IPS-20b (cell line): ENCODE measurements at regions not wholly inside any gene's neighbourhood (a gene's known extent, or its start where the extent isn't known, plus 50 kb on each side); places are given as distances from the start of the nearest gene placed in this dataset.
"Not testable (repeated sequence)": the region's sequence is repeated elsewhere in the genome, so short reads cannot be mapped to it uniquely, and the experiment has no call there.

Experiments used
- H3K27ac ChIP-seq: one replicate; pipeline ENCODE4 v1.5.1; 2013; ENCODE audit warnings: low read length
- H3K27me3 ChIP-seq: 2 replicates; pipeline ENCODE4 v1.6.1; 2013; ENCODE audit warnings: mild to moderate bottlenecking, low read length, inconsistent platforms; ENCODE audit not compliant: insufficient read depth
- H3K36me3 ChIP-seq: 2 replicates; pipeline ENCODE4 v1.6.1; 2013; ENCODE audit warnings: low read depth, mild to moderate bottlenecking, inconsistent platforms, low read length, moderate library complexity; ENCODE audit not compliant: insufficient read depth
- H3K4me1 ChIP-seq: 2 replicates; pipeline ENCODE4 v1.6.1; 2013; ENCODE audit warnings: mild to moderate bottlenecking, control low read depth, inconsistent platforms, low read length, moderate library complexity; ENCODE audit not compliant: insufficient read depth
- H3K4me3 ChIP-seq: 2 replicates; pipeline ENCODE4 v1.5.1; 2013; ENCODE audit warnings: mild to moderate bottlenecking, low read length, inconsistent platforms
- H3K9ac ChIP-seq: 2 replicates; pipeline ENCODE4 v1.6.1; 2013; ENCODE audit warnings: low read depth, mild to moderate bottlenecking, inconsistent platforms, low read length, moderate library complexity
- H3K9me3 ChIP-seq: 2 replicates; pipeline ENCODE4 v1.6.1; 2013; ENCODE audit warnings: mild to moderate bottlenecking, low read depth, low read length, inconsistent platforms; ENCODE audit not compliant: insufficient read depth

DNA sequence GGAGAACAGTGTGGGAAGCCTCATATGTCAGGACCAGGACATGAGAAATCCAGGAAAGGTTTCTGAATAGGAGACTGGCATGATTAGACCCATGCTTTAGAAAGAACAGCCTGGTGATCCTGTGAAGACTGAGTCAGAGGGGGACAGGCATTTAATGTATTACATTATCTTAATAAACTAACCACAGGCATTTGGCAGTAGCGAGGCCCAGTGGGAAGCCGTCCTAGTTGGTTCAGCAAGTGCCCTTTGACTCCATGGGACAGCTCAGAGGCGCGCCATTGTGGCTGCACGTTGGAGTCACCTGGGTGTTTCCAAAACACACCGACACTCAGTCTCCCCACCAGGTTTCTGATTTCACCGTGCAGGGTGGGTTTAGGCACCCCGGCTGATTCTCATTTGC is 90.5 kb upstream of the DGKG start:
- Histone ChIP-seq H3K27me3 (no peaks in the 10 kb centered on the region), H3K4me3 (no peak overlapping the region), H3K36me3 (no peaks in the 10 kb centered on the region), H3K4me1 (0 out of 2 replicates have a peak, but pooled peaks cover 5% of the 10 kb centered on the region), H3K27ac (no peak overlapping the region), H3K9me3 (no peaks in the 10 kb centered on the region), H3K9ac (no peak overlapping the region)

DNA sequence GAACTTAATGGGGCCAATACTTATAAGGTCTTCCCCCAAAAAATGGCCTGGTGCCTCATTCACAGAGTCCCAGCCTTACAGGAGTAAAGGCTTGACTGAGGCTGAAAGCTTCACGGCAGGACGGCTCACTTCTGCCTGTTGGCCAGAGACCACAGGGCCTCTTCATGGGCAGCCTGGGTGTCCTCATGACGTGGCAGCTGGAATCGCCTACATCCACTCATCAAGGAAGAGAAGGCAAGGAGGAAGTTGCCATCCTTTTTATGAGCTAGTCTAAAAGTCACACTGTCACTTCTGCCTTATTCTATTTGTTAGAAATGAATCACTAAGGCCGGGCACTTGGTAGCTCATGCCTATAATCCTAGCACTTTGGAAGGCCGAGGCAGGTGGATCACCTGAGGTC is 89.3 kb upstream of the DGKG start:
- Histone ChIP-seq H3K4me3 (no peak overlapping the region), H3K9me3 (no peaks in the 10 kb centered on the region), H3K27me3 (no peaks in the 10 kb centered on the region; the same call in 1 of the 2 replicates), H3K9ac (no peak overlapping the region), H3K36me3 (no peaks in the 10 kb centered on the region), H3K4me1 (0 out of 2 replicates have a peak, but pooled peaks cover 5% of the 10 kb centered on the region), H3K27ac (no peak overlapping the region)

DNA sequence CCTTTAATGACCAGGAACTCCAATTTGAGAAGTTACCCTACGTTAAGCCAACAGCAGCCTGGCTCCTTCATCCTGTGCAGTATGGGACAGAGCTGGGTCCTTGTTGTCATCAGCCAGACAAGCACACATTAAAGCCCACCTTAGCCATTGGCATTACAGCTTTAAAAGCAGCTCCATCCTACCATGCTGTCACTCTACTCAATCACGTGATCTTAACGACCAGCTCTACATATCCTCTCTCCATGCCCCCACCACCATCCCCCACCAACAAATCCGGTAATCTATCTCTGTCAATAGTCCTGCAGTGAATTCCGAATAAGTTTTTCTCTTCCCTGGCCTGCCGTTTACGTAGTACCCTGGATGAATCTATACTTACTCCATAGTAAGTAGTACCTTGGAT is 82.9 kb upstream of the DGKG start:
- Histone ChIP-seq H3K4me1 (no peaks in the 10 kb centered on the region), H3K4me3 (no peak overlapping the region), H3K36me3 (no peaks in the 10 kb centered on the region), H3K27me3 (no peaks in the 10 kb centered on the region; the same call in 1 of the 2 replicates), H3K9ac (no peak overlapping the region), H3K27ac (no peak overlapping the region), H3K9me3 (no peaks in the 10 kb centered on the region)

DNA sequence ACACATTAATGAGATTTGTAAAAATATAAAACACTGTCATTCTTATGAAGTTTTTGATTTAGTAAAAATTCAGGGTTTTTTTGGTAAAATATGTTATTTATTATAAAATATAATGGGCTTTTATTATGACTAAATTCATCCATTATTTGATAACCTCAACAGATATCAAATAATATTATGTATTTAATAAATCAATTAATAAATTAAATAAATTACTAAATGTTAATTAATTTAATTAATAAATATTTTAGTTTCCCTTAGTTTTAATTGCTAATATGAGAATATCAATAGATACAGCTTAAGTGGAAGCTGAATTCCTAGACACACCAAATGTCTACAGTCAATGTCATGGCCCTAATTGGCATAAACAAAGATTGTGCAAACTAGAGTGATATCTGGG is 82.3 kb upstream of the DGKG start:
- H3K27ac ChIP-seq: no peak overlapping the region
- no peaks in the 10 kb centered on the region for H3K36me3 ChIP-seq
- no peak overlapping the region for H3K9ac ChIP-seq
- no peaks in the 10 kb centered on the region for H3K4me1 ChIP-seq
- H3K9me3 ChIP-seq: no peaks in the 10 kb centered on the region
- no peak overlapping the region for H3K4me3 ChIP-seq
- no peaks in the 10 kb centered on the region; the same call in 1 of the 2 replicates for H3K27me3 ChIP-seq

DNA sequence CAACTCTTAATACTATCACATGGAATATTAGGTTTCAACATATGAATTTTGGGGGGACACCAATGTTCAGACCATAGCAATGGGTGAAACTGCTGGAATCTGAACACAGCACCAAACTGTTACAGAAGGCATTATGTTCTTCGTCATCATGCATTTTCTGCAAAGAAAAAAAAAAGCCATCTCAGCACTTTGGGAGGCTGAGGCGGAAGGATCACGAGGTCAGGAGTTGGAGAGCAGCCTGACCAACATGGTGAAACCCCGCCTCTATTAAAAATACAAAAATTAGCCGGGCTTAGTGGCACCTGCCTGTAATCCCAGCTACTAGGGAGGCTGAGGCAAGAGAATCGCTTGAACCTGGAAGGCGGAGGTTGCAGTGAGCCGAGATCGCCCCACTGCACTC is 80.9 kb upstream of the DGKG start:
- not testable (repeated sequence) for H3K4me1 ChIP-seq, H3K27me3 ChIP-seq

DNA sequence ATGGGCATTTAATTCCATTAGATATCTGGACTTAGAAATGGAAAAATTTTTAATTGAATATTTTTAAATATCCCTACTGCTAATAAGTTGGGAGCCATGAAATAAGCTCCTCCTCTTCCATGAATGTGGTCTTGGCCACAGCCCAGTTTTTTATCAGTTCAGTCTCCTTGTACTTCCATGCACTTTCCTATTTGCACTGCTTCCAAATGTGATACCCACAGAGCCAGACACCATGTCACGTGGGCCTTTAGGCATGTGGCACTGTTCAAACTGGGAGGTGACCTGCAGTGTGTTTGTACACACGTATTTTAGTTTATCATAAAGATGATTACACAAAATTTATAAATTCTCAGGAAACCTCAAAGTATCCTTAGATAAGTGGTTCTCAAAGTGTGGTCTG is 80.1 kb upstream of the DGKG start:
- Histone ChIP-seq H3K4me3 (no peak overlapping the region), H3K9me3 (no peaks in the 10 kb centered on the region), H3K4me1 (no peaks in the 10 kb centered on the region), H3K27me3 (no peaks in the 10 kb centered on the region; the same call in 1 of the 2 replicates), H3K9ac (no peak overlapping the region), H3K36me3 (no peaks in the 10 kb centered on the region), H3K27ac (no peak overlapping the region)

More for the DNA sequence above, 80.9 kb upstream of the DGKG start:
- not testable (repeated sequence) for H3K4me3 ChIP-seq, H3K9ac ChIP-seq, H3K36me3 ChIP-seq, H3K27ac ChIP-seq, H3K9me3 ChIP-seq

DNA sequence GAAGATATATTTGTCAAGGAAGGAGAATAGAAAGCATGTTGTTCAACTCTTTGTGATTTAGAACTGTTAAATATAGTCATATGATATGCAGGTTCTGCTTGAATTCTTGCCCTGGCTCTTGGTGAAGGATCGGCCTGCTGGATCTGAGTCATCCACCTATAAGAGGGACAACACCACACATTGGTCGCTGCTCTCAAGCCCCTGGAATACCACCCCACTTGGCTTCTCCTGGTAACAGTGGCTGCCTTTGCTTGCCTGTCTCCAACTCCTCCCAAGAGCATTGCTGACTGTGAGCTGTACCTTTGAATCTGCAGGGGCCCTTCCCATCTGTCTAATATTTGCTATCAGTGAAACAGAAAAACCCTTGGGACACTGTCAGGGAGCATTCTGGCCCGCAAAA is 78.9 kb upstream of the DGKG start:
- Histone ChIP-seq H3K9ac (no peak overlapping the region), H3K4me1 (no peaks in the 10 kb centered on the region), H3K27me3 (no peaks in the 10 kb centered on the region), H3K36me3 (no peaks in the 10 kb centered on the region), H3K4me3 (no peak overlapping the region), H3K27ac (no peak overlapping the region), H3K9me3 (no peaks in the 10 kb centered on the region)

DNA sequence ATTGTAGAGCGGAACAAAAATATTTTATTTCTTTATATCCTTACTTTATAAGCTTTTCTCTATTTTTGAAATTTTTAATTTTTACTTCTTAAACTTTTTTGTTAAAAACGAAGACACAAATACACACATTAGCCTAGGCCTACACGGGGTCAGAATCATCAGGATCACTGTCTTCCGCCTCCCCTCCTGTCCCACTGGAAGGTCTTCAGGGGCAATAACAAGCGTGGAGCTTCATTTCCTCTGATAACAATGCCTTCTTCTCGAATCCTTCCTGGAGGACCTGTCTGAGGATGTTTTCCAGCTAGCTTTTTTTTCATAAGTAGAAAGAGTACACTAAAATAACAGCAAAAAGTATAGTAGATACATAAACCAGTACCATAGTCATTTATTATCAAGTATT is 77.7 kb upstream of the DGKG start:
- H3K27me3 ChIP-seq: no peaks in the 10 kb centered on the region
- H3K4me3 ChIP-seq: no peak overlapping the region
- H3K36me3 ChIP-seq: no peaks in the 10 kb centered on the region
- no peaks in the 10 kb centered on the region for H3K9me3 ChIP-seq
- H3K27ac ChIP-seq: no peak overlapping the region
- no peak overlapping the region for H3K9ac ChIP-seq
- no peaks in the 10 kb centered on the region for H3K4me1 ChIP-seq

DNA sequence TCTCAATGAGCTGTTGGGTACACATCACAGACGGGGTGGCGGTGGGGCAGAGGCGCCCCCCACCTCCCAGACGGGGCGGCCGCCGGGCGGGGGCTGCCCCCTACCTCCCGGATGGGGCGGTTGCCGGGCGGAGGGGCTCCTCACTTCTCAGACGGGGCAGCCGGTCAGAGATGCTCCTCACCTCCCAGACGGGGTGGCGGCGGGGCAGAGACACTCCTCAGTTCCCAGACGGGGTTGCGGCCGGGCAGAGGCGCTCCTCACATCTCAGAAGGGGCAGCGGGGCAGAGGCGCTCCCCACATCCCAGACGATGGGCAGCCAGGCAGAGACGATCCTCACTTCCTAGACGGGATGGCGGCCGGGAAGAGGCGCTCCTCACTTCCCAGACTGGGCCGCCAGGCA is 73.3 kb upstream of the DGKG start:
- H3K9me3 ChIP-seq, H3K27me3 ChIP-seq, H3K9ac ChIP-seq, H3K27ac ChIP-seq, H3K36me3 ChIP-seq, H3K4me1 ChIP-seq, H3K4me3 ChIP-seq: not testable (repeated sequence)

DNA sequence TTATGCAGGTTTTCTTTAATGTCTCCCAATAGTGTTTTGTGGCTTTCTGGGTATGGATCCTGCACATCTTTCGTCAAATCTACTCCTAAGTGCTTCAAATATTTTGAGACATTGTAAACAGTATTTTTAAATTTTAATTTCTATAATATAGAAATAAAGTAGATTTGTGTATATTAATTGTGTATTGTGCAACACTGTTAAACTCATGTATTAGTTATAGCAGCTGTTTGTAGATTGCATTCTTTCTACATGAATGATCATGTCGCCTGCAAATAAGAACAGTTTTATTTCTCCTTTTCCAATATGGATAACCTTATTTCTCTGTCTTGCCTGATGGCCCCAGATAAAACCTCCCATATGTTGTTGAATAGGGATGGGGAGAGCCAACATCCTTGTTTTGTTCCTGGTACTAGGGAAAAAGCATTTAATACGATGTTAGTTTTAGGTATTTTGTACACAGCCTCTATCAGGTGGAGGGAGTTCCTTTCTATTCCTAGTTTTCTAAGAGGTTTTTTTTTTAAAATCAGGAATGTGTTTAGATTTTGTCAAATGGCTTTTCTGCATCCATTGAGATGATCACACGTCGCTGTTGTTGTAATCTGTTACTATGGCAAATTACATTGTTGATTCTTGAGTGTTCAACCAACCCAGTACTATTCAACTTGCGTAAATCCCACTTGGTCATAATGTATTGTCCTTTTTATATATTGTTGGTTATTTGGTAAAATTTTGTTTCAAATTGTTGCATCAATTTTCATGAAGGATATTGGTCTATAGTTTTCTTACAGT is 71.1 kb upstream of the DGKG start:
- Histone ChIP-seq H3K4me3 (no peak overlapping the region), H3K9ac (no peak overlapping the region), H3K4me1 (no peaks in the 10 kb centered on the region), H3K36me3 (no peaks in the 10 kb centered on the region), H3K27ac (no peak overlapping the region), H3K27me3 (no peaks in the 10 kb centered on the region), H3K9me3 (no peaks in the 10 kb centered on the region)

DNA sequence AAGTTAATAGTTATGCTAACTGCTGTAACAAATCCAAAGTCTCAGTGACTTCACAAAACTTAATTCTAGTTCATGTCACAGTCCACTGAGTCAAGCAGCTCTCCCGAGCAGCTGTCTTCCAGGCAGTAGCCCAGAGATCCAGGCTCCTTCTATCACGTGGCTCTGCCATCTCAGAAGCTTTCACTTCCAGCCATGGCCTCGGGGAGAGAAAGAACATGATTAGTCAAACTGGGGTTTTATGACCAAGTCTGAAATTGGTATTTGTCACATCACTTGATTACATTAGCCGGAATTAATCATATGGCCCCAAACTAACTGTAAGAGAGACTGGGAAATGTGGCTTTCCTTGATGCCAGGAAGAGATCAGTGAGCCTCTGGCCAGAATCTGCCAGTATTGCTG is 70.2 kb upstream of the DGKG start:
- Histone ChIP-seq H3K9me3 (no peaks in the 10 kb centered on the region), H3K27ac (no peak overlapping the region), H3K27me3 (no peaks in the 10 kb centered on the region), H3K4me1 (no peaks in the 10 kb centered on the region), H3K4me3 (no peak overlapping the region), H3K36me3 (no peaks in the 10 kb centered on the region), H3K9ac (no peak overlapping the region)

DNA sequence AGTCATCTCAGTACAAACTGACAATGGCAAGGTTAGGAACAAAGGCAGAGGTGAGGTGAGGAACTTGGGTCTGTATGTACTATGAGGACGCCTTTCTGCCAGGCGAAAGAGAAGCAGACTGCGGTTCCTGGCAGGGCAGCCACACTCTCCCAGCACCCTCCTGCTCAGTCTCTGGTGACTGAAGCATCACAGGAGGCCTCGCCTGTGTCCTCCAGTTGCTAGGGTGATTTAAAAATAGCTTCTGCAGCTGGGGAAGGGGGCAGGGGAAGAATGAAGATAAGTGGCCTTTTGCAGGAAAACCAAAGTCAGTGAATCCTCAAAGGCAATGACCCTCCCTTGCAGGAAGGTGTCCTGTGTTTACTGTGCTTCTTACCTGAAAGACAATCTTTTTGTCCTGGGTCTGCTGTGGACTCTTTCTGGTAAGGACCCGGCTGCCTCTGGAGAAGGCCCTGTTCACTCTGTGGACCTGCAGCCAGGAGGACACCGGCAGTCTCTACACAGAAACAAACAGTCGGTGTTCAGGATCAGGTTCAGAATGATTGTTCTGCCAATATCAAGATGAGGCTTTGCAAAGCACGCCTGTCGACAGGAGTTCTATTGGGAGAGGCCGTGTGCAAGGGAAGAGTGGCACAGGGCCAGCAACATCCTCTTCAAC is 65.7 kb upstream of the DGKG start:
- no peak overlapping the region for H3K27ac ChIP-seq
- H3K4me3 ChIP-seq: no peak overlapping the region

More for the DNA sequence above, 65.7 kb upstream of the DGKG start:
- H3K36me3 ChIP-seq: no peaks in the 10 kb centered on the region
- peaks cover 4% of the 10 kb centered on the region; the same call in 1 of the 2 replicates for H3K4me1 ChIP-seq
- no peaks in the 10 kb centered on the region for H3K9me3 ChIP-seq
- no peak overlapping the region for H3K9ac ChIP-seq
- no peaks in the 10 kb centered on the region for H3K27me3 ChIP-seq
